OCI-LY1 (cell line): ENCODE measurements at regions not wholly inside any gene's neighbourhood (a gene's known extent, or its start where the extent isn't known, plus 50 kb on each side); places are given as distances from the start of the nearest gene placed in this dataset.

Experiments
- EZH2 ChIP-seq: fragments of 200-600 bp; sonication (generic), shearing (Covaris generic); IDR thresholded peaks from 2 replicates; pipeline ENCODE4 v1.8.0; 2017; ENCODE audit warnings: borderline replicate concordance, mixed run types, mild to moderate bottlenecking, antibody characterized with exemption, low read length, moderate library complexity, mixed read lengths
- TF ChIP-seq, protein P1 (sequence below): fragments of 200-600 bp; sonication (generic), shearing (Covaris generic); IDR thresholded peaks from 2 replicates; pipeline ENCODE4 v1.5.1; 2017; ENCODE audit warnings: mild to moderate bottlenecking, antibody characterized with exemption, low read length, moderate library complexity, mixed read lengths

DNA sequence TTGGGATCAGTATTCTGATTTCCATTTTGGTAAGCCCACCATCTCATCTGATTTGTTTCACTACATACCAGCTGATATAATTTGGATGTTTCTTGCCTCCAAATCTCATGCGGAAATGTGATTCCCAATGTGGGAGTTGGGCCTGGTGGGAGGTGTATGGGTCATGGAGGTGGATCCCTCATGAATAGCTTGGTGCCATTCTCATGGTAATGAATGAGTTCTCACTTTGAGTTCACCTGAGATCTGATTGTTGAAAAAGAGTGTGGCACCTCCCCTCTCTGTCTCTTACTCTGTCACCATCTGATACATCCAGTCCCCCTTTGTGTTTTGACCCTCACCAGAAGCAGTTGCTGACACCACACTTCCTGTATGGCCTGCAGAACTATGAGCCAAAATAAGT, 347.3 kb downstream of the ARL4A start:
- TF ChIP-seq, protein P1, sequence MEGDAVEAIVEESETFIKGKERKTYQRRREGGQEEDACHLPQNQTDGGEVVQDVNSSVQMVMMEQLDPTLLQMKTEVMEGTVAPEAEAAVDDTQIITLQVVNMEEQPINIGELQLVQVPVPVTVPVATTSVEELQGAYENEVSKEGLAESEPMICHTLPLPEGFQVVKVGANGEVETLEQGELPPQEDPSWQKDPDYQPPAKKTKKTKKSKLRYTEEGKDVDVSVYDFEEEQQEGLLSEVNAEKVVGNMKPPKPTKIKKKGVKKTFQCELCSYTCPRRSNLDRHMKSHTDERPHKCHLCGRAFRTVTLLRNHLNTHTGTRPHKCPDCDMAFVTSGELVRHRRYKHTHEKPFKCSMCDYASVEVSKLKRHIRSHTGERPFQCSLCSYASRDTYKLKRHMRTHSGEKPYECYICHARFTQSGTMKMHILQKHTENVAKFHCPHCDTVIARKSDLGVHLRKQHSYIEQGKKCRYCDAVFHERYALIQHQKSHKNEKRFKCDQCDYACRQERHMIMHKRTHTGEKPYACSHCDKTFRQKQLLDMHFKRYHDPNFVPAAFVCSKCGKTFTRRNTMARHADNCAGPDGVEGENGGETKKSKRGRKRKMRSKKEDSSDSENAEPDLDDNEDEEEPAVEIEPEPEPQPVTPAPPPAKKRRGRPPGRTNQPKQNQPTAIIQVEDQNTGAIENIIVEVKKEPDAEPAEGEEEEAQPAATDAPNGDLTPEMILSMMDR: no peak
- no peak for TF ChIP-seq EZH2
